ENCODE measurements at regions not wholly inside any gene's neighbourhood (a gene's known extent, or its start where the extent isn't known, plus 50 kb on each side); places are given as distances from the start of the nearest gene placed in this dataset.

- no peak overlapping the region for H3K4me2 ChIP-seq (ENCODE audit: control insufficient read depth, extremely low read depth, insufficient read depth, low read depth, low read length)
- peaks cover 10% of the 10 kb centered on the region for H3K4me1 ChIP-seq (ENCODE audit: control insufficient read depth, extremely low read depth, insufficient read depth, low read length)
- no peak overlapping the region for H3K27ac ChIP-seq (ENCODE audit: control insufficient read depth, insufficient read depth, low read length)
- H4K20me1 ChIP-seq (ENCODE audit: control insufficient read depth, extremely low read depth, insufficient read depth, low read length): no peaks in the 10 kb centered on the region
- no peaks in the 10 kb centered on the region for H3K79me2 ChIP-seq (ENCODE audit: control insufficient read depth, insufficient read depth, low read length)
- no peaks in the 10 kb centered on the region for H3K9me1 ChIP-seq (ENCODE audit: control insufficient read depth, extremely low read depth, insufficient read depth, low read length)
- no peak for DNase-seq (ENCODE audit: low read depth, low spot score)
- no peak overlapping the region for H2AFZ ChIP-seq (ENCODE audit: control insufficient read depth, low read length)
- TF ChIP-seq CTCF (optimal IDR thresholded peaks at IDR 0.05 in 1 of 3, IDR thresholded peaks at IDR 0.05 in 1 of 3, conservative IDR thresholded peaks at IDR 0.05 in 1 of 3; ENCODE audit: extremely low read depth in 1 of 3, insufficient read depth in 2 of 3, low read length in 3 of 3) (no peak), EZH2 (IDR thresholded peaks at IDR 0.05; ENCODE audit: low read length) (no peak)
- dilution Hi-C loops (cut with MboI; ENCODE audit: extremely low pct_ligation_motif_present, low sequenced_read_pairs): no loop called here
- no peak overlapping the region for H3K4me3 ChIP-seq (ENCODE audit: control insufficient read depth in 2 of 3, extremely low read depth in 1 of 3, insufficient read depth in 2 of 3, low read depth in 1 of 3, low read length in 3 of 3)
- no peaks in the 10 kb centered on the region for H3K9me3 ChIP-seq (ENCODE audit: control insufficient read depth, low read depth, low read length)
- no peaks in the 10 kb centered on the region for H3K27me3 ChIP-seq (ENCODE audit: control insufficient read depth, extremely low read depth, insufficient read depth, low read length)
- H3K36me3 ChIP-seq (ENCODE audit: control insufficient read depth in 2 of 2, extremely low read depth in 1 of 2, insufficient read depth in 2 of 2, low read length in 2 of 2): no peaks in the 10 kb centered on the region
- no peak for FAIRE-seq
- no peak overlapping the region for H3K9ac ChIP-seq (ENCODE audit: control insufficient read depth, extremely low read depth, insufficient read depth, low read length)
Measured at GRCh38 chr2:231865222-231865621, 61.0 kb downstream of the NPPC start.

GRCh38 chr2:231862071-231862470 lies 64.1 kb downstream of the NPPC start:
- no peak for FAIRE-seq
- no peaks in the 10 kb centered on the region for H3K36me3 ChIP-seq (ENCODE audit: control insufficient read depth in 2 of 2, extremely low read depth in 1 of 2, insufficient read depth in 2 of 2, low read length in 2 of 2)
- dilution Hi-C loops (cut with MboI; ENCODE audit: extremely low pct_ligation_motif_present, low sequenced_read_pairs): no loop called here
- H2AFZ ChIP-seq (ENCODE audit: control insufficient read depth, low read length): no peak overlapping the region
- no peak overlapping the region for H3K4me3 ChIP-seq (ENCODE audit: control insufficient read depth in 2 of 3, extremely low read depth in 1 of 3, insufficient read depth in 2 of 3, low read depth in 1 of 3, low read length in 3 of 3)
- no peak overlapping the region for H3K9ac ChIP-seq (ENCODE audit: control insufficient read depth, extremely low read depth, insufficient read depth, low read length)
- H3K79me2 ChIP-seq (ENCODE audit: control insufficient read depth, insufficient read depth, low read length): no peaks in the 10 kb centered on the region
- H3K9me3 ChIP-seq (ENCODE audit: control insufficient read depth, low read depth, low read length): no peaks in the 10 kb centered on the region
- DNase-seq (ENCODE audit: low read depth, low spot score): no peak
- peaks cover 10% of the 10 kb centered on the region for H3K4me1 ChIP-seq (ENCODE audit: control insufficient read depth, extremely low read depth, insufficient read depth, low read length)
- no peaks in the 10 kb centered on the region for H4K20me1 ChIP-seq (ENCODE audit: control insufficient read depth, extremely low read depth, insufficient read depth, low read length)
- no peaks in the 10 kb centered on the region for H3K27me3 ChIP-seq (ENCODE audit: control insufficient read depth, extremely low read depth, insufficient read depth, low read length)
- H3K4me2 ChIP-seq (ENCODE audit: control insufficient read depth, extremely low read depth, insufficient read depth, low read depth, low read length): no peak overlapping the region
- no peaks in the 10 kb centered on the region for H3K9me1 ChIP-seq (ENCODE audit: control insufficient read depth, extremely low read depth, insufficient read depth, low read length)
- H3K27ac ChIP-seq (ENCODE audit: control insufficient read depth, insufficient read depth, low read length): no peak overlapping the region
- no peak for TF ChIP-seq EZH2 (IDR thresholded peaks at IDR 0.05; ENCODE audit: low read length)
- no peak for TF ChIP-seq CTCF (optimal IDR thresholded peaks at IDR 0.05 in 1 of 3, IDR thresholded peaks at IDR 0.05 in 1 of 3, conservative IDR thresholded peaks at IDR 0.05 in 1 of 3; ENCODE audit: extremely low read depth in 1 of 3, insufficient read depth in 2 of 3, low read length in 3 of 3)
